Vagina (tissue), 2 donors: ENCODE measurements at regions not wholly inside any gene's neighbourhood (a gene's known extent, or its start where the extent isn't known, plus 50 kb on each side); places are given as distances from the start of the nearest gene placed in this dataset.

ENCODE experiments used
- POLR2AphosphoS5 ChIP-seq, 2 donors: sonication (generic); formaldehyde crosslinking; IDR thresholded peaks; one replicate each; pipeline ENCODE4 v1.9.0; 2017; ENCODE audit warnings: antibody characterized with exemption in 2 of 2, mild to moderate bottlenecking in 2 of 2, low read depth in 1 of 2; ENCODE audit not compliant: insufficient read depth in 1 of 2
- TF ChIP-seq, protein P1 (sequence below), 3 experiments: fragments of 450-650 bp in 2 of 3; fragments of 200-600 bp in 1 of 3; sonication (generic) in 1 of 3; IDR thresholded peaks; one replicate each; pipeline ENCODE4 v1.5.1; 2017 to 2019; ENCODE audit warnings: antibody characterized with exemption in 3 of 3, mild to moderate bottlenecking in 2 of 3, moderate library complexity in 2 of 3

- TF ChIP-seq, protein P1, sequence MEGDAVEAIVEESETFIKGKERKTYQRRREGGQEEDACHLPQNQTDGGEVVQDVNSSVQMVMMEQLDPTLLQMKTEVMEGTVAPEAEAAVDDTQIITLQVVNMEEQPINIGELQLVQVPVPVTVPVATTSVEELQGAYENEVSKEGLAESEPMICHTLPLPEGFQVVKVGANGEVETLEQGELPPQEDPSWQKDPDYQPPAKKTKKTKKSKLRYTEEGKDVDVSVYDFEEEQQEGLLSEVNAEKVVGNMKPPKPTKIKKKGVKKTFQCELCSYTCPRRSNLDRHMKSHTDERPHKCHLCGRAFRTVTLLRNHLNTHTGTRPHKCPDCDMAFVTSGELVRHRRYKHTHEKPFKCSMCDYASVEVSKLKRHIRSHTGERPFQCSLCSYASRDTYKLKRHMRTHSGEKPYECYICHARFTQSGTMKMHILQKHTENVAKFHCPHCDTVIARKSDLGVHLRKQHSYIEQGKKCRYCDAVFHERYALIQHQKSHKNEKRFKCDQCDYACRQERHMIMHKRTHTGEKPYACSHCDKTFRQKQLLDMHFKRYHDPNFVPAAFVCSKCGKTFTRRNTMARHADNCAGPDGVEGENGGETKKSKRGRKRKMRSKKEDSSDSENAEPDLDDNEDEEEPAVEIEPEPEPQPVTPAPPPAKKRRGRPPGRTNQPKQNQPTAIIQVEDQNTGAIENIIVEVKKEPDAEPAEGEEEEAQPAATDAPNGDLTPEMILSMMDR (IDR thresholded peaks at IDR 0.05): no peak
- TF ChIP-seq POLR2AphosphoS5 (IDR thresholded peaks at IDR 0.05; ENCODE audit: insufficient read depth in 1 of 2, low read depth in 1 of 2): no peak
Measured at GRCh38 chr11:94675813-94676212, 92.3 kb upstream of the AMOTL1 start.
